HCEC 1CT (cell line): ENCODE measurements at regions not wholly inside any gene's neighbourhood (a gene's known extent, or its start where the extent isn't known, plus 50 kb on each side); places are given as distances from the start of the nearest gene placed in this dataset.

ENCODE experiments used
- DNase-seq: peaks from one replicate; pipeline ENCODE4 v3.0.0-alpha.2; 2017

DNA sequence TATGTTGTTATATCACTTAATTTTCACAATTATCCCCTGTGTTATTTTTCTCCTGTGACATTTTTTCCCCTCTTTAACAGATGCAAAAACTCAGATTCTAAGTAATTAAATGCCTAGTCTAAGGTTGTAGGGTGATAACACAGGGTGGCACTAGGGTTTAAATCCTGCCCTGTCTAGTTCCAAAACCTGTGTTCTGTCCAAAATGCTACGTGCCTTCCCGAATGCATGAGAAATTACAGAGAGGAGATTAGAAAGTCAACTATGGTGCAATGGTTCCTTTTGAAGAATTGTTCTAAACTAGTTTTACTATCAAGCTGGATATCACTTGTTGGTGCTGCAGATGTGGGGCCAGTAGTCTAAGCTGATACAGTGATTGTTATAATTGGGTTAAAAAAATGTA lies 108.0 kb downstream of the DIPK2A start:
- no peak for DNase-seq

- no peak for DNase-seq
These were observed 113.3 kb downstream of the DIPK2A start for GRCh38 chr3:144084929-144085328.

DNA sequence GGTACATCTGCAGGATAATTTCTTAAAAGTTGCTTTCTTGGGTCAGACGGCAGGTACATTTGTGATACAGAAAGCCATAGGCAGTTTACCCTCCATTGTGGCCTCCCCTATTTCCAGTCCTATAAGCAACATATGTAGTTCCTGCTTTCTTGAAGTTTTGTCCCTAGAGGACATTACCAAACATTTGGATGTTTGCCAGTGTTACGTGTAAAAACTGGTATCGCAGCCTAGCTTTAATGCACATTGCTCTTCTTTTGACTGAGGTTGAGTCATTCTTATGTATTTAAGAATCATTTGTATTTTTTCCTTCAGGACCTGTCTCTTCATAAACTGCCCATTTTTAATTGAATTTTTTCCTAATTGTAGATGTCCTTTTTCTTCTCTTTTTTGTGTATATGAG lies 114.3 kb downstream of the DIPK2A start:
- no peak for DNase-seq

GRCh38 chr3:144096016-144096415 lies 124.4 kb downstream of the DIPK2A start:
- DNase-seq: no peak

DNA sequence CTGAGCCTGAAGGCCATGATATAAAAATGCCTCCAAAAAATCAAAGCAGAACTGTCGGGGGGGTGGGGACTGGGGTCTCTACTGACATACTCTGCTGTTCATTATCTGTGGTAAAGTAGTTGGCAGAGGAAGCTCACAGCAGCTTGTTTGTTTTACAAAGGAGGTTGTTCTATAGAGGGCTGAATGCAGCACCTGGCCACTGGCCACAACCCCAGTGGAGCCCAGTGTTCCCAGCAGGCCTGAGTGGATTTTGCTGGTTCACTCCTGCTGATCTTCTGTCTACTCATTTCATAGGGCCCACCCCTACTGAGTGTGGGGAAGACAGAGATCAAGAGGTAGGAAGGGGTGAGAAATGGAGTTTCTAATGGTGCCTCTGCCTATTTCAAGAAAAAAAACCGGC lies 125.5 kb downstream of the DIPK2A start:
- no peak for DNase-seq

GRCh38 chr3:144098691-144099090 lies 127.1 kb downstream of the DIPK2A start:
- DNase-seq: no peak

GRCh38 chr3:144102421-144102820 lies 130.8 kb downstream of the DIPK2A start:
- DNase-seq: no peak

DNA sequence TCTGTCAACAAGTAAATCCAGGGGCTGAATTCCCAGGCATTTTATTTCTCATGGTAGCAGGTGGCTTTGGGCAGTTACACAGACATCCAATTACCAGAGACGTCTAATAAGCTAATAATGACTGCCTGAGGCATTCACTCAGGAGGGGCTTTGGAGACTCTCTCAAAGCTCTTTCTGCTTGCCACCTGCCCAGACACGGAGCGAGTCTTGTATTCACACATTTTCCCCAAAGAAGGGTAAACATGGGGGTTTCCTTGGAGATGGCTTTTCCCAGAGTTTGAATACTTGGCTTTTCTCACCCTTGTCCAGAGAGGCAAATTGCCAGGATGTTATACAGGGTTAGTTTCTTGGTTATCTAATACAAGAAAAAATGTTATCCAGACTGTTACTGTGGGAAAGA lies 132.6 kb downstream of the DIPK2A start:
- no peak for DNase-seq

- no peak for DNase-seq
These were observed 133.1 kb downstream of the DIPK2A start for GRCh38 chr3:144104679-144105078.

DNA sequence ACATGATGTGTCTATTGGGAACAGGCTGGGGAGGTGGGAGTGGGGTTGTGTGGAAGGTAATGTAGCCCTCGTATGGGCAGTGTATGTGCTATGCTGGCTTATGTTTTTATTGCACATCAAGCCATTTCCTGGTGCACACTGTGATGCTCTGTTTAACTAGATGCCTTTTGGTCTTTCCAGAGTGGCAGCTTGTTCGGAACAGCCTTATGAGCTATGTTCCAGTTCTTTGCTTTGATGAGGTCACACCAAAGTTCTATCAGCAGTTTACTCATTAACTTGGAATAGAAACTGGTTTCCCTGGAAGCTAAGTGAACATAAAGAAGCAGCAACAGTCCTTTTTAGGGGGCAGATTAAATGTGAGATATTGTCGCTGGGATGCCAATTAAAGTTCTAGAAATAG lies 133.9 kb downstream of the DIPK2A start:
- no peak for DNase-seq

DNA sequence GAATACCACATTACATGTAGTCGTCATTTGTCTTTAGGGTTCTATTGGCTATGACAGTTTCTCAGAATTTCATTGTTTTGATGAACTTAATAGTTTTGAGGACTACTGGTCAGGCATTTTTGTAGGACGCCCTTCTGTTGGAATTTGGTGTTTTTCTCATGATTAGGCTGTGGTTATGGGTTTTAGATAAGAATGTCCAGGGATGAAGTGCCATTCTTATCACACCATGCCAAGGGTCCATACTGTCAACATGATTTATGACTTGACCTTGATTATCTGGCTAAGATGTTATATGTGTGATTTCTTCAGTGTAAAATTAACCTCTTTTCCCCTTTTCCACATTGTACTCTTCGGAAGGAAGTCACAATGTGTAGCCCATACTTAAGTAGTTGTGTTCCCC lies 135.3 kb downstream of the DIPK2A start:
- DNase-seq: no peak

DNA sequence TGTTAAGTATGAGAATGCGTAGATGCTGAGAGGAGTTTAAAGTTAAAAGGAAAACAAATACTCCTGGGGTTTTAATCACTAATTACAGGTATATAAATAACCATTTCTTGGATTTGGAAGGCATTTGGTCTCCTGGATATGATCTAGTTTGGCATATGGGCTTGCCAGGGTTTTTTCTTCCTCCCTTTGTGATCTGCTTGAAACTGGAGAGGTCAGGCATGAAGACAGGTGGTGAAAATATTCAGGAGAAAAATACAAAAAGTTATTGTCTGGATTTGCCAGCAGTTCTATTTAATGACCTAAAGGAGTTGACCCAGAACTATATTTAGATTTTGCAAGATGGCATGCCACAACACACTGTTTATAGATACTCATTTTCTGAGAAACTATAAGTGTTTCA lies 136.3 kb downstream of the DIPK2A start:
- no peak for DNase-seq

GRCh38 chr3:144109944-144110343 lies 138.3 kb downstream of the DIPK2A start:
- no peak for DNase-seq

GRCh38 chr3:144112036-144112435 lies 140.4 kb downstream of the DIPK2A start:
- DNase-seq: no peak

GRCh38 chr3:144112437-144112836 lies 140.8 kb downstream of the DIPK2A start:
- no peak for DNase-seq

GRCh38 chr3:144114767-144115166 lies 143.1 kb downstream of the DIPK2A start:
- peak; percentile 43 for DNase-seq

GRCh38 chr3:144119633-144120032 lies 148.0 kb downstream of the DIPK2A start:
- DNase-seq: no peak

- DNase-seq: no peak
These were observed 150.0 kb downstream of the DIPK2A start for GRCh38 chr3:144121661-144122060.

- DNase-seq: no peak
These were observed 155.4 kb downstream of the DIPK2A start for GRCh38 chr3:144127014-144127413.

GRCh38 chr3:144127700-144128099 lies 156.1 kb downstream of the DIPK2A start:
- DNase-seq: no peak

DNA sequence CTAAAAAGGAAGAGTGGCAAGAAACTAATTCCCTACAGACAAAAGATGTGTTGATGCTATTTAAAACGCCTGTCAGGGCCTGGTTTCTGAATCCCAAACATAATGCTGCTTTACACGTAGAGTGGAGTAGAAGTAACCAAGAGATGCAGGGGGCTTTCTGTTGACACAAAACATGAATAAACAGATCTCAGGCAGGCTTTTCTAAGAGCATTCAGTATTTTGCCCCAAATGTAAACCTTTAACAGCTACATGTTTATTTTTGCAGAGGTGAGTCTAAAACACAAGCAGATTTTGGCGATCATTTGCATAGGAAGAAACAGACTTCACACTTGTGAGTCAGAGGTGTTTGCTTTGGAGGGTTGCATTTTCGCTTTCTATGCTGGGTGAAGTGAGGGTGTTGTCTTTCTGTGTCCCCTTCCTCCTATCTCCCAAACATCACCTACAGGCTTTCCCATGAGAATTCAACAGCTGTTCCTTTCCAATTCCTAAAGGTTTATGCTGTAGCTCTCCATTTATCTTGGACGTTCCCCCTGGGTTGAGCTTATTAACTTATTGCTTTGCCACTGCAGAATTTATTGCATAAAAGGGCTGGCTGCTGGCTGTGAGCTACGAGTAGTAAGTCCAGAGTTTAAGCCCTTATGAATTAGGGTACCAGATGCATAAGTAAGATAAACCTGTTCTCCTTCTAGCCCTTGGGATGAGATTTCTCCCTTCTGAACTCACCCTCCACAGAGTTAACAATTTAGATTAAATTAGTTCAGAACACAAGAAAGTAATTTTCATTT lies 156.7 kb downstream of the DIPK2A start:
- DNase-seq: no peak

- peak; percentile 8 for DNase-seq
These were observed 158.1 kb downstream of the DIPK2A start for GRCh38 chr3:144129536-144130214.

DNA sequence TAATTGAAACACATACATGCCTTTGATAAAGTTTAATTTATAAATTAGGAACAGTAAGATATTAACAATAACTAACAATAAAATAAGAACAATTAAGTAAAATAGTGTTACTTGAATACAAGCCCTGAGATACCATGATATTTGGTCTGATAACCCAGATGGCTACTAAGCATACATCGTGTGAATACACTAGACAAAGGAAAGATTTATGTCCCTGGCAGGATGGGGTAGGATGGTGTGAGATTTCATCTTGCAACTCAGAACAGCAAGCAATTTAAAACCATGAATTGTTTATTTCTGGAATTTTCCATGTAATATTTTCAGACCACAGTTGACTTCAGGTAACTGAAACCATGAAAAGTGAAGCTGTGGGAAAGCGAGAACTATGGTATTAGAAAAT lies 169.5 kb downstream of the DIPK2A start:
- no peak for DNase-seq

DNA sequence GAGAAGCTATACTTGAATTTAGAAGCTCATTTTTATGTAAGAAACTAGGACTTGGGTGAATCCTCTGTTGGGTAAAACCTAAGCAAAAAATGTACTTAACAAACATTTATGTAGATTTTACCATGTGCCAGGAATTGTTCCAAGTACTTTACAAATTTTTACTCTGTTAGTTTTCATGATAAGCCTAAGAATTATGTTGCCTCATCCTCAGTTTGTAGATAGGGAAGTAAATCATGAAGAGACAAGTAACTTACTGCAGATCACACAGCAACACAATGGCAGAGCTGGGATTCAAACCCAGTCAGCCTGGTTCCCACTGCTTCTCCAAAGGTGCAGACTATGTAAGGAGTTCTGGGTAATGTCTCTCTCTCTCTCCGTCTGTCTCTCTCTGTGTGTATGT lies 169.9 kb downstream of the DIPK2A start:
- no peak for DNase-seq
